GM18858 (cell line): ENCODE measurements at regions not wholly inside any gene's neighbourhood (a gene's known extent, or its start where the extent isn't known, plus 50 kb on each side); places are given as distances from the start of the nearest gene placed in this dataset.

Experiments
- ATAC-seq: cut with Tn5 transposase; IDR thresholded peaks from one replicate; pipeline ENCODE4 v1.9.1; 2021; ENCODE audit not compliant: unreplicated experiment

DNA sequence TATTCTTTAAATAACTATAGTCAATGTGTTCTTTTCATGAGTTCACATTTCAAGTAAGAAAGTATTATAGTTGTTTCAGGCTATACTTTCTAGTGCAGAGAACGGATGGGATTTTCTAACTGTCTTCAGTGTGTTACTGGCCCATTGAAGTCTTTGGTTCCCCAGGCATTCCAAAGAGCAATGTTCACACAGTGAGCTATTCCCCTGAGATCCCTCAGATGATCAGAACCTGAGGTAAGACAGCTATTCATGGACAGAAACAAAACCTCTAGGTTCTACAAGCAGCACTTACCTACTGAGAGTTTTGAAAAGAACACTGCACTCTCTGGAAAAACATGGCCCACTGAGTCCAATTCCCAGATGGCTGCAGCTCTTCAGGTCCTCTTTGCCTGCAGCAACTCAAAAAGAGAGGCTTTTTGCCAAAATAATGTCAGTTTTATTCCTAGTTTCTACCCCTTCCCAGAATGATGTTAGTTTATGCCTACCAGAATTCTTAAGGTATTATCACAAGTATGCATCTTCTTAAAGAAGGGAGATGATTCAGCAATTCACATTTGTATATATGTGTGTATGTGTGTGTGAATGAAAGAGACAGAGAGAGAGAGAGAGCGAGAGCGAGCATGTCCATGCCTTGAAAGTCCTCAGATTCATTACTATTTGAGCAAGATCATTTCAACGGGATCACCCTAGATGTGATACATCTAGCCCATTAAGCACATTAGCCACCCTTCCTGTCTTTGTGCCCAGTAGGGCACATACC is 146.1 kb downstream of the PDHA2 start:
- ATAC-seq: no peak

DNA sequence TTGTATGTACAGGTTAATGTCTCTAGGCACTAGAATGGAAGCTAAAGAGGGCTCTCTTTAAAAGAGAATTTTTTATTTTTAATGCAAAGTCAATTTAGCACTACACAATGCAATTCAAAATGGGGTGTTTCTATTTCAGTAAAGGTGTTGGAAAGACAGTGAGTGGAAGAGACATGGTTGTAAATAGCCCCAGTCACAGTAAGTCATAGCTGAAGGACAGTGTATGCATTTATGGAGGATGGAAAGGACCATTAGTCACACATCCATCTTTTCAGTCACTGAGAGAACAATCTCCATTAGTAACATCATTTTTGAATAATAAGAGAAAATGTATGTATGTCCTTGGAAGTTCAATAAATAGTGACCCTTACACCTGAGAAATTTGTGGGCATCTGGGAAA is 148.0 kb downstream of the PDHA2 start:
- ATAC-seq: no peak

DNA sequence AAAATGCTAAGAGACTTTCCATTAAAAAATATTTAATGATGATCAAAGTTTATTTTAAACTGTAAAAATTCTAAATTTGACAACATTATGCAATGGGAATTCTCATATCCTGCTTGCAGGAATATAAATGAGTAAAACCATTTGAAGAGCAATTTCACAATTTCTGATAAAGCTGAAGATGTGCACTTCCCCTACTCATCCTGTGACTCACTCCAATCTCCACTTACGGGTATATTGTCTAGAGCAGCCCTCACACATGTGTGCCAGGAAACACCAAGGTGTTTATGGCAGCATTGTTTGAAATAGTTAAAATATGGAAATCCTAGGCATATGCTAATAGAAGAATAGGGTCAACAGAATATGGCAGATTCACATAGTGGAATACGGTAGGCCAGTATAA is 158.4 kb downstream of the PDHA2 start:
- no peak for ATAC-seq

DNA sequence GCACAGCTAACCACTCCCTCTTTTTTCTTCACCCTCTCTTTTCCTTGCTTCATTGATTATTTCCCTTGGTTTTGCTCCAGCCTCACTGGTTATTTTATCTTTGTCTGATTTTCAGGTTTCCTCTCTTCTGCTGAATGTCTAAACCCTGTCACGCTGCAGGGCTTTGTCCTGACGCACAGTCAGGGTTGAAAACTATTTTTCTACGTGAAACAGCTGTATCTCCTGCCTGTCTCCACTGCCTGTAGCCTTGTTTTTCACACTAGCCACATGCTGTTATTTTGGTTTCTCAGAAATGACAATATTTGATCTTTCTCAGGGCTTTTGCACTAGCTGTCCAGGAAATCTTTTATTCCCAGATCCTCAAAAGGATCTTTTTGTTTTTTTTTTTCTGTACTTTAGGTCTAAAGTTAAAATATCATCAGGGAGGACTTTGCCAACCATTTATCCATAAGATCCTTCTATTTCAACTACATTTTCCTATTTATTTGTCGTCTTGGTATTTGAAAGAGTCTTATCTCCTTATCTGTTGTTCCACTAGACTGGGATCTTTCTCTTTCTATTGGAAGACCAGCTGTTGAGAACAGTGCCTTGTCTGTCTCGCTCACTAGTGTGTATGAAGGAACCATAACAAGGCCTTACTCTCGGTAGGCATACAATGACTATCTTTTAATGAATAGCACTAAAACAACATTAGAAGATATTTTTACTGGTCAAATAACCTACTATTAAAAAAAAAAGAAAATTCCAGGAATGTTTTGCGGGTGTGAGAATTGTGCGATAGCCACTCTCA is 164.3 kb downstream of the PDHA2 start:
- ATAC-seq: no peak

DNA sequence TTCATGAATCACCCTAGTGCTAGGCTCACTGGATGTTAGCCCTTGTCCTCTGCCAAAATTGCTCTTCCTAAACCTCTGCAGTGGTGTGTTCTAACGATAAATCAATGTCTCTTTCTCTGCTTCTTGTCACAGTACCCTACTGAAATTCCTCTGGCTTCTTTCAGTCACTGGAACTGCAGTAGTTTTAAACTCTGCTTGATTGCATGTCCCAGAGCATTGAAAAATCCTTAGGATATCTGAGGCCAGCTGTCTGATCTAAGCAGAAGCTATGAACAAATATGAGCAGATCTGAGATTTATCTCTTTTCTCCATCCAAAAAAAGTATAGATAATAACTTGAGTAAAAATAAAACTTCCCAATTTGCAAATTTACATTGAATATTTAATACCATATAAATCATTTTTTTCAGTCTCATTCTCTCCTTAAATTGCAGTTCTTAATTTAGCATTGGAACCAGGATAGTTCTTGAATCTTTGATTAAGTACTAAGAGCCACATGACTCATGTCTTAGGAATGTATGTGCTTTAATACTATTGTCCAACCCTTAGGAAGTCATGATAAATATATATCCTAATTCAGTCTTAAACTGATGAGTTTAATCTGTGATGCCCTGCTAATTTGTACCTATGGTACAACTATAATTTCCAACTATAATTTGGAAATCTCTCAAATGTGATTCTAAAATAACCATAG is 169.7 kb downstream of the PDHA2 start:
- no peak for ATAC-seq

DNA sequence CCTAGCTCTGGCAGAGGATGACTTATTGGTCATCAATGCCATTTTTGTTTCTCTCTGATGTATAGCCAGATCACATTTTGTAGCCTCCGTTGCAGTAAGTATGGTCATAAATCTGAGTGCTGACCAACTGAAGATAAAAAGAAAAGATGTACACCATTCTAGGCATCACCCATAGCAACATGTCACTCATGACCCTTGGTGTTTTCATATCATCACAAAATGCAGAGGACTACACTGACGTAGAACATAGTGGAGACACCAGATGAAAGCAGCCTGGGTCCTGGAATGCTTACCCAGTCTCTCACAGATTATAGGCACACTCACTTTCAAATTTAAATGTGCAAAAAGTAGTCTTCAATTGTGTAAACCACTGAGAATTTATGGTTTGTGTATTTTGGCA is 172.8 kb downstream of the PDHA2 start:
- ATAC-seq: no peak

DNA sequence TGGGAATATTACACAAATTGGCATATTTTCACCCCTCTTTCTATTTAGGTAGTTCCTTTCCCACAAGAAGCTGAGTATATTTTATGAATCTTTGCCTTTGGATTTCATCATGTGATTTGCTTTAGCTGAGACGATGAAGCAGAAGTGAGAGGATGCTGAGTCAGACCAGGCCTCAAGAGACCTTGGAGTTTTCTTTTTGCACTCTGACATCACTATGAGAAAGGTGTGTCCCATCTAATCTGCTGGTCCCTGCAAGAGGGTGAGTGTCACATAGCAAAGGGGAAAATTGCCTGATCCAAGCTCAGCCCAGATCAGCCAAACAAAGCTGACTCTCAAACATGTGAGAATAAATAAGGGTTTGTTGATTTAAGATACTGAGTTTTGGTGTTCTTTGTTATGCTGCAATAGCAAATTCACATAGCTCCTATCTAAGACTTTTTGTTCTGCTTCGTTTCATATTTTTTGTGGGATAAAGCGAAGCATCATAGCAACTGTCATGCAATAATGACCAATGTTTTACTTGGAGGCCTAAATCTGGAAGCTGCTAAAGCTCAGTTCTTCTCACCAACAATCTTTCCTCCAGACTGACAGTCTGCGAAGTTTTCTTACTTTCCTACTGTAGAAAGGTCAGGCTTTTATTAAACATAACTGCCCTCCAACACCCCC is 176.9 kb downstream of the PDHA2 start:
- peak; percentile 92 for ATAC-seq

DNA sequence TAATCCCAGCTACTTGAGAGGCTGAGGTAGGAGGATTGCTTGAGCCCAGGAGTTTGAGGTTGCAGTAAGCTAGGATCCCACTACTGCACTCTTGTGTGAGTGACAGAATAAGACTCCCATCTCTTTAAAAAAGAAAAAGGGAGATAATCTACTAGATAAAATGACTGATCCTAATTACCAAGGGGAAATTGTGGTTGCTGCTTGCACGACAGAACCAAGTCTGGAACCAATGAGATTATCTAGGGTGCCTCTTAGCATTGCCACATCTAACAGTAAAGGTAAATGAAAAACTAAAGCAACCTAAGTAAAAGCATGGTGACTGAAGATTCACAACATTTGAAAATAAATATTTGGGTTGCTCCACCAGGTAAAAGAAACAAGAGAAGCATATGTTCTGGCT is 185.1 kb downstream of the PDHA2 start:
- ATAC-seq: no peak

DNA sequence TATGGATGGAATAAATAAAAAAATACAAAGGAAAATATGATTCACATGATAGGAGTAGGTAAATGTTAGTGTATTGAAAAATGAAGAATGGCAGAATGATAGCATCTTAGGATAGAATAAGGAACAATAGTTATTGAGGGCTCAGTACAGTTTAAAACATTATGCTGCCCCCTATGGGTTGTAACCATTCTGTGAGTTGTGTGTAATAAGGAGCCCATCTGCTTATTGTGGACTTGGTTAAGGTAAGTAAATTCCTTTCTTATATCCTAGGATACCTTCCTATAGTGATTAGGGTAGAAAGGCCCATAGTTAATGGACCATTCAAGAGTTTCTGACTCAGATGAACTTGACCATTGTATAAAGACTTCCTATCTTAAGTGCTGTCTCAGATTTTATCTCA is 195.8 kb downstream of the PDHA2 start:
- no peak for ATAC-seq

DNA sequence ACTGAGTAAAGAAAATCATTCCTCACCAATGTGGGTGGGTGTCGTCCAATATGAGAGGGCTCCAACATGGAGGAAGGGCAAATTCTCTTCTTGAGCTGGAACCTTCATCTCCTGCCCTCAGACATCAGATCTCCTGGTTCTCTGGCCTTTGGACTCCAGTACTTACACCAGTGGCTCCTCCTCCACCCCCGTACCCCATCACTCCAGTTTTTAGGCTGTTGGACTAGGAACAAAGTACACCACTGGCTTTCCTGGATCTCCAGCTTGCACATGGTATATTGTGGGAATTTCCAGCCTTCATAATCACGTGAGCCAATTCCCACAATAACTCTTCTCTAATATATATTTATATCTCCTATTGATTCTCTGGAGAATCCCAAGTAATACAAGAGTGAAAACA is 196.9 kb downstream of the PDHA2 start:
- ATAC-seq: no peak

DNA sequence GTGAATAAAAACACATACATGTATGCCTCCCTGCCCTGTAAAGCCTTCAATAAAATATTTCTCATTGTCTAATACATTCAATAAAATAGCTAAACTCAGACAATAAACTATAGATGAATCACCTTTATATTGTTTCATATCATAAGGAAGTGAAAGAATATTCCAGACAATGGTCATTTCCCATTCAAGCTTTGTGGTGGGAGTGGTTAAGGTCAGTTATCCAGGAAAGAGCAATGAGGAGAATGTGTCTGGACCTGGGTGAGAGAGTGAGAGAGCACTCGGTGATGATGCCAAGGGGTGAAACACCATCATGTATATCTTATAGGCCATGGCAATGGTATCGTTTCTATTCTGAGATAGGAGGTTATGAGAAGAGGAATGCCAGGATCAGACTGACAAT is 197.8 kb downstream of the PDHA2 start:
- no peak for ATAC-seq

DNA sequence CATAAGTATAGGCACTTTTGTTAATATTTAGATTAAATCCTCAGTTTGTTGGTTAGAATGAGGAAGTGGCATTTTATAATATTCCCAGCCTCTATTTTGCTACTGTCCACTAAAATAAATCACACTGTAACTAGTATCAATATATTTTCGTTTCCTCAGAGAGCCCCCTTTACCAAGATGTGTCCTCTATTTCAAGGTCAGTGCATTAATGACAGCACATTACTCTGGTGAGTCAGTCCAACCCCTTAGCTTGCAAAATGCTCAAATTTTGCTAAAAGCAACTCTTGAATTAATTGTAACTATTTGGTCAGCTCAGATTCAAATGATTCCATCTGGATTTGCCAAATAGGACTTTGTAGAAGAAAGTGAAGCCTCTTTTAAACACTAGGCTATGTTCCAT is 199.3 kb downstream of the PDHA2 start:
- no peak for ATAC-seq

DNA sequence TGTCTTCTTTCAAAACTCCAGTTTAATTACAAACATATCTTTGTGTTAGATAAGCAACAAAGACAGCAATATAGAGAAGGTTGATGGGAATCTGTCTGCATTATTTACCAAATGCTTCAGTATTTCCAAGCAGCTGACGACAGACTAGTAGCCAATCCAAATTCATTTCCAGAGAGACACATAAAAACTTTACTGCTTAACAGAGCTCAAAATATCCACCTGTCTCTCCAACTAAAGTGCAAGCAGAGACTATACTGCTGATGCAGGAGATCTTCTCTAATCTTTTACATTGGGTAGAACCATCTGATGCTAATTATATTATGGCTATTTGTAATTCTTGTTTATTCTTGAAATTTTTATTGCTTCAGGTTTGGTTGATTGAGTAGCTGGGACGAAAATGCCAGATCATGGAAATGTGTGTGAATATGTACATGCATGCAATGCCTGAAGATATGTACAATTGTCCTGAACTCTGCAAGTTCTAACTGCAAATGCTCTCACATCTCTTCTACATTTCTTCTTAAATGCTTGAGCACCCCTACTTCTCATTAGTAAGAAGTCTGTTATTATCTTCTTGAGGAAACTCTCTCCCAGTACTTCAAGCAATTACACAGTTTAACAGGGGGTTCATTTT is 200.0 kb downstream of the PDHA2 start:
- ATAC-seq: no peak

DNA sequence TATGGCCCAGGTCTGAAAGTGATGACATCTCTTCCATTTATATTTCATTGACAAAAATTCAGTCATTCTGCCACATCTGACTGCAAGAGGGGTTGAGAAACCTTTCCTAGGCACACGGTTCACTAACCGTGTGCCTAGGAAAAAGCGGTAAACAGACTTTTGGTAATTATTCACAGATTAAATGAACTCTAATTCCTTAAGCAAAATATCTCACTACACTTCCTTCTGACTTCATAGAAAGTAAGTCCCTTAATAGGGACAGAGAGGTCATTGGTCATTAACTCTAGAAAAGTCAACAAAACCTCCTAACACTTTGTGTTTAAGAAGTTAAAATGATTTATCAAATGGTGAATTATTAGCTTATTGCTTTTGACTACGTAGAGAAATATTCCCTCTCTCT is 205.1 kb downstream of the PDHA2 start:
- ATAC-seq: no peak

DNA sequence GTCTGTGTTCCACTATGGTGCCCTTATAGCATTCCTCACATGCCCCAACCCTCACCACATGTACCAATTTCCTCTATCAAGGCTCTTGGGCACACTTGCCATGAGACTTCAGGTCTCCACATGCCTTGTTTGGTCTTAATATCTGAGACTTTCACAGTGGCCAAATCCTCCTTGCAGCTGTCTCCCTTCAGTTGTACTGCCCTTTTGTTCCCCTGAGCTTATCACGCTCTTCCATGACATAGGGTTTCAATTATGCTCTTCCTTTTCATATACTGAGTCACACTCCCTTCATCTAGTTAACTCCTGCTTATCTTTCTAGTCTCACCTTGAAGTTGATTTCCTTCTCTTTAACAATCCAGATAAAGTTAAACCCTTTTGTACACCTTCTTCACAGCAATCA is 212.9 kb downstream of the PDHA2 start:
- ATAC-seq: no peak

DNA sequence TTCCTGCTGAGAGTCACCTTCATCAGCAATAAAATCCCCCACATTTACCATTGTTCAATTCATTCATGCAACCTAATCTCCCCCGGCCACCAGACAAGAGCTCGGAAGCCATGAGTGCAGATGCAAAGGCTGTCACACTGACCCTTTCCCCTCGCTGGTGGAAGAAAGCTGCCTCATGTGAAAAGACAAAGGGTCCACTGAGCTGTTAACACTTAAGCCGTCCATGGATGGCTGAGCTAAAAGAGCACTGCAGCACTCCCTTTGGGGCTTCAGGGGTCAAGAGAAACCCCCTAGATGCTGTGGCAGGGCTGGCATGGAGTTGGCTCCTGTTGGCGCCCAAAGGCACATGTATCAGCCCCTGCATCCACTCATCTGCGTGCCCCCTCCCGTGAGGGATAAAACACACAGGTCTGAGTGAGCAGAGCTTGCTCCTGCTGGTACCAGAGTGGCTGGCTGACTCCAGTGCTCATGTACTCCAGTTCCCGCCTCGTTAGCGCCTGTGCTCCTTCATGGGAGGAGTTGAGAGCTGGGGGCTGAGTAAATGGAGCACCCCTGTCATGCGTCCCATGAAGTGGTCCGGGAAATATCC is 216.5 kb downstream of the PDHA2 start:
- no peak for ATAC-seq

DNA sequence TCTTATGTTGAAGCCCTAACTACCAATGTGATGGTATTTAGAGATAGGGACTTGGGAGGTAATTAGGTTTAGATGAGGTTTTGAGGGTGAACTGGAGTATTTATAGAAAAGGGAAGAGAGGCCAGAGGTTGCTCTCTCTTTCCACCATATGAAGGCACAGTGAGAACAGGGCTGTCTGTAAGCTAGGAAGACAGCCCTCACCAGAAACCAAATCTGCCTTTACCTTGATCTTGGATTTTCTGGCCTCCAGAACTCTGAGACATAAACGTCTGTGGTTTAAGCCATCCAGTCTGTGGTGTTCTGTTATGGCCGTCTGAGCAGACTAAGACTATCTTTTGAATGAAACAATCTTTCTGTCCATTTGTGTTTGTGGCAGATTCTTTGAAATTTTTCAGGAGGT is 223.7 kb downstream of the PDHA2 start:
- no peak for ATAC-seq

DNA sequence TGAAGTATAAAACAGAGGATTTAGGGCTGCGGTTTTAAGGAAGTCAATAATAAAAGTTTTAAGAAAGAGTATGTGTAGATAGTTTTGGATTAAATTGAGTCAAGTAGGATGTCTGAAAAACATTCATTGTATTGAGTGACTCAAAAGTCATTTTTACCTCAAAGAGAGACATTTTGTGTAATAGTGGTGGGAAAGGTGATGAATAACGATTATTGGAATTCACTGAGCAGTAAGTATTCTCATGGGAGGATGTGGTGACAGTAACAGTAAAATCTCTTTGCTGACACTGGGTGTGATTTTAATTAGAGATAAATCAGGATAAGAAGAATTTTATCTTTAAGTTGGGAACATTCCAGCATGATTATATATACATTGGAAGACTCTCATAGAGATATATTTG is 233.6 kb downstream of the PDHA2 start:
- no peak for ATAC-seq

DNA sequence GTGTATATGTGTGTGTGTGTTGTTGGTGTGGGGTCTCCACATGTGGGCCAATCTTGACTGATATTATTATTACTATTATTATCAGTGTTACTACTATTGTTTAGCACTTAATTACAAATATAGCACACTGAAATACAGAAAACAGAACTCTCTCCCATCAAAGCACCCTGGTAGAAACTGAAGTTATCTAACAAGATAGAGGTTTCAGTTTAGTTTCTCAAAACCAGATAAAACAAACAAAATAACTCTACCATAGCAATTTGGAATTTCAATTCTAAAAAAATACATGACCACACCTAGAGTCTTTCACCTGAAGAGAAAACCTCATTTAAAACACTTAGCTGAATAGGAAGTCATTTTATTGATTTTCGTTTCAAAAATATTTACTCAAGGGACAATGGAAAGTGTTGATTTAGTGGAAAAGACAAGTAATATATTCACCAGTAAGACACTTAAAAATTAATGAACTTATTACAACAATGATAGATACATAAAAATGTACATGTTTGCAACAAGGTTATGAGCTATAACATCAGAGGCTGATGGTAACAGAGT is 252.3 kb downstream of the PDHA2 start:
- peak; percentile 49 for ATAC-seq

DNA sequence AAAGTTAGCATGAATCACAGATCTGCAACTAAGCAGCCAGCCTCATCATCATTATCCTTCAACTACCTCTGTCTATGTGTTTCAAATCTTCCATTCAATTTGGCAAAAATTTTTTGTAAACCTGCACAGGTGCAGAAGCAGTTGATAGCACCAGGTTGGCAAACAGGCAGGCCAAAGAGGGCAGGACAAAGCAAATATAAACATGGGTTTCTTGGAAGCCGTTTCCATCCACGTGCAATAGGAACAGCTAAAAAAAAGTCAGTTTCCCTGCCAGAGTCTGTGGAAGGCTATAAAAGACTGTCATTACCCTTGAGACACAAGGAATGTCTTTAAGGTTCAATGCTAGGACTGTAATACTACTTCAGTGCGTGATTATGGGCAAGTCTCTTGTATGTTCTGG is 253.2 kb downstream of the PDHA2 start:
- no peak for ATAC-seq
